H1 (cell line): ENCODE measurements at regions not wholly inside any gene's neighbourhood (a gene's known extent, or its start where the extent isn't known, plus 50 kb on each side); places are given as distances from the start of the nearest gene placed in this dataset.

ENCODE experiments used
- ASH2L ChIP-seq: fragments of 200-600, 300-600 bp; sonication (generic); IDR thresholded peaks from one replicate; pipeline ENCODE4 v1.7.1; 2017; ENCODE audit warnings: low read length
- CBX5 ChIP-seq: fragments of 300-800, 300-1000 bp; sonication (generic); IDR thresholded peaks from 2 replicates; pipeline ENCODE4 v1.7.1; 2016; ENCODE audit warnings: antibody characterized with exemption, low read length, low read depth
- CHD7 ChIP-seq: fragments of 300-600 bp; sonication (generic); IDR thresholded peaks from 2 replicates; pipeline ENCODE4 v1.7.1; 2012; ENCODE audit warnings: low read length, moderate library complexity, mild to moderate bottlenecking, inconsistent platforms; ENCODE audit not compliant: insufficient replicate concordance
- FOSL1 ChIP-seq: IDR thresholded peaks from 2 replicates; pipeline ENCODE4 v1.6.1; 2011; ENCODE audit warnings: mild to moderate bottlenecking, low read depth, low read length, moderate library complexity; ENCODE audit not compliant: insufficient read depth
- HDAC6 ChIP-seq: IDR thresholded peaks from one replicate; pipeline ENCODE4 v1.7.1; 2012; ENCODE audit warnings: low read depth, mild to moderate bottlenecking, inconsistent platforms, low read length, moderate library complexity
- JUND ChIP-seq: IDR thresholded peaks from 2 replicates; pipeline ENCODE4 v1.6.1; 2011; ENCODE audit warnings: mild to moderate bottlenecking, improper control_type of control experiment, low read length
- RBBP5 ChIP-seq: IDR thresholded peaks from 2 replicates; pipeline ENCODE4 v1.7.1; 2012; ENCODE audit warnings: low read depth, mild to moderate bottlenecking, inconsistent platforms, low read length, moderate library complexity, borderline replicate concordance
- SIN3A ChIP-seq, 2 experiments: IDR thresholded peaks in 1 of 2; conservative IDR thresholded peaks in 1 of 2; 2 replicates each; pipeline ENCODE4 v1.6.1; 2011 to 2012; ENCODE audit warnings: low read length in 2 of 2, improper control_type of control experiment in 1 of 2, low read depth in 1 of 2, mild to moderate bottlenecking in 1 of 2
- TBP ChIP-seq: IDR thresholded peaks from 2 replicates; pipeline ENCODE4 v1.6.1; 2011; ENCODE audit warnings: low read depth, low read length, improper control_type of control experiment
- ZNF274 ChIP-seq: IDR thresholded peaks from 2 replicates; pipeline ENCODE4 v1.7.0; 2012; ENCODE audit warnings: low read length, borderline replicate concordance; ENCODE audit errors: extremely low read depth

- TF ChIP-seq CHD7 (no peak), FOSL1 (no peak), SIN3A (conservative IDR thresholded peaks at IDR 0.05 in 1 of 2, IDR thresholded peaks at IDR 0.05 in 1 of 2; ENCODE audit: low read depth in 1 of 2, low read length in 2 of 2) (no peak), ASH2L (no peak), HDAC6 (no peak), ZNF274 (no peak), TBP (no peak), RBBP5 (no peak), CBX5 (no peak), JUND (no peak)
Observed at GRCh38 chr5:159824188-159825161, 91.8 kb upstream of the ADRA1B start (continued).
